Activated CD4-positive, alpha-beta T cell treated with anti-CD3 and anti-CD28 coated beads, Interleukin-2, amount 10 ng/mL, durations not matched to agents 7 days and 5 days (primary cell): ENCODE measurements at regions not wholly inside any gene's neighbourhood (a gene's known extent, or its start where the extent isn't known, plus 50 kb on each side); places are given as distances from the start of the nearest gene placed in this dataset.
A peak's percentile ranks its signal among the peaks of the same experiment; 100 is the strongest.

Experiments used
- CTCF ChIA-PET: fragments of 350-600 bp; sonication (Branson Sonifier 250); formaldehyde crosslinking; loops from one replicate; lab custom pipeline; 2021; ENCODE audit warnings: antibody characterized with exemption; lab: Charles Lee
- POLR2A ChIA-PET: fragments of 350-600 bp; sonication (Branson Sonifier 250); formaldehyde crosslinking; loops from one replicate; lab custom pipeline; 2021; ENCODE audit warnings: antibody characterized with exemption; lab: Charles Lee
- DNase-seq: peaks from one replicate; pipeline ENCODE4 v3.0.0-alpha.2; 2020
- H3K27ac Mint-ChIP-seq: one replicate; pipeline ENCODE4 v1.8.0; 2021; ENCODE audit warnings: mild to moderate bottlenecking, moderate library complexity, mixed read lengths
- H3K27me3 Mint-ChIP-seq: one replicate; pipeline ENCODE4 v1.8.0; 2021; ENCODE audit warnings: mixed read lengths
- H3K36me3 Mint-ChIP-seq: one replicate; pipeline ENCODE4 v1.8.0; 2021; ENCODE audit warnings: low read depth, mixed read lengths
- H3K4me1 Mint-ChIP-seq: one replicate; pipeline ENCODE4 v1.8.0; 2021; ENCODE audit warnings: mixed read lengths
- H3K4me3 Mint-ChIP-seq: one replicate; pipeline ENCODE4 v1.8.0; 2021; ENCODE audit warnings: mild to moderate bottlenecking, moderate library complexity, mixed read lengths
- H3K9me3 Mint-ChIP-seq: one replicate; pipeline ENCODE4 v1.8.0; 2021; ENCODE audit warnings: mixed read lengths

GRCh38 chr3:14340960-14341708, 61.3 kb upstream of the SLC6A6 start:
- H3K9me3 Mint-ChIP-seq = no peaks in the 10 kb centered on the region
- H3K27ac Mint-ChIP-seq = no peak overlapping the region
- ChIA-PET CTCF (no interaction called here), POLR2A (no interaction called here)
- no peaks in the 10 kb centered on the region for H3K4me1 Mint-ChIP-seq
- no peak for DNase-seq
- H3K36me3 Mint-ChIP-seq = no peaks in the 10 kb centered on the region
- H3K27me3 Mint-ChIP-seq = peaks cover 3% of the 10 kb centered on the region
- no peak overlapping the region for H3K4me3 Mint-ChIP-seq

DNA sequence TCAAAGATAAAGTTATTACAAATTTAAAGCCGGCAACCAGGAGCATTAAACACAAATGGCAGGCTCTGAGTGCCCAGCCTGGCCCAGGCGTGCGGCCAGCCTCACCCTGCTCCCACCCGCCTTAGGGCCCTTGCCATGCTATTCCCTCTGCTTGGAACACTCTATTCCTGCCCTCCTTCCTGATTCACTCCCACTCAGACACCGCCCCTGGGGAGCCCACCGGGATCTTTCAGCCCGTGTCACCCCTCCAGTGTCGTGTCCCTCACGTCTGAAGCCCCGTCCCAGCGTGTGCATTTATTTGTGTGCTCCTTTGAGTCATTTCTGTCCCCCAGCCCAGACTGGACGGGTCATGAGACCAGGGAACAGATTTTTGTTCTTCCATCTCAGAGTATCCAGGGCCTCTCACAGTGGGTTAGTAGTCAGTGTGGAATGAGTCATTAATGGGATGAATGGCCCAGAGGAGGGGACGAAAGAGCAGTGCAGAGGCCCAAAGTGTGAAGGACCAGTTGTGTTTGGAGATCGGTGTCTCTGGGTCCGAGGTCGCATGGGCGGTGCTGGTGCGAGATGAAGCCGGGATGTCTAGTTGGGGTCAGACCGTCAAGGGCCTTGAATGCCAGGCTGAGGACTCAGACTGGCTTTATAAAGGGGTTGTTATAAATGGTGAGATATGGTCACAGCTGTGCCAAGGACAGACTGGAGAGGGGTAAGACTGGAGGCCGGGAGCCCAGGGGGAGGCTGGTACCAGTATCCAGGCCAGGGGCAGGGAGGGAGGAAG, 58.9 kb upstream of the SLC6A6 start:
- H3K27me3 Mint-ChIP-seq = no peaks in the 10 kb centered on the region
- CTCF ChIA-PET = interaction anchor here (1.6 kb wide), 1 partner anchor 8 kb away, joined by 3 read pairs; no protein-coding TSS in a partner anchor
- H3K9me3 Mint-ChIP-seq = no peaks in the 10 kb centered on the region
- no peaks in the 10 kb centered on the region for H3K36me3 Mint-ChIP-seq
- DNase-seq = no peak
- H3K27ac Mint-ChIP-seq = no peak overlapping the region
- POLR2A ChIA-PET = no interaction called here
- H3K4me1 Mint-ChIP-seq = no peaks in the 10 kb centered on the region
- no peak overlapping the region for H3K4me3 Mint-ChIP-seq

DNA sequence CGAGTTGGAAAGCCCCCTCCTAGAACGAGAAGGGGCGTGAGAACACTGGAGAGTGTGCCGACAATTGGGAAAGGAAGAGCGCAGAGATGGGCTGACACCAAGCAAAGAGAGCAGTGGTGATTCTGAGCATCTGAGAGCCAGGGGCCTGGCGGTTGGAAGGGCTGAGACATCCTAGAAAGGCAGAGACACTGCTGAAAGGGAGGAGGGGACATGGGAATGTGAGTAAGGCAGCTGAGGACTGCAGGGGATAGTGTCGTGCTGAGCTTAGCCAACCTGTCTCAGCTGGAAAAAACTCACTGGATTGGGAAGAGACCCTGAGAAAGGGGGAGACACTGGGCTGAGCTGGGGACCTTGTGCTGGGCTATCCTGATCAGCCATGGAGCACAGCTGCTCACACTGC, 58.1 kb upstream of the SLC6A6 start:
- H3K36me3 Mint-ChIP-seq = no peaks in the 10 kb centered on the region
- CTCF ChIA-PET = interaction anchor here (1.6 kb wide), 1 partner anchor 12 kb away, joined by 5 read pairs; no protein-coding TSS in a partner anchor

DNA sequence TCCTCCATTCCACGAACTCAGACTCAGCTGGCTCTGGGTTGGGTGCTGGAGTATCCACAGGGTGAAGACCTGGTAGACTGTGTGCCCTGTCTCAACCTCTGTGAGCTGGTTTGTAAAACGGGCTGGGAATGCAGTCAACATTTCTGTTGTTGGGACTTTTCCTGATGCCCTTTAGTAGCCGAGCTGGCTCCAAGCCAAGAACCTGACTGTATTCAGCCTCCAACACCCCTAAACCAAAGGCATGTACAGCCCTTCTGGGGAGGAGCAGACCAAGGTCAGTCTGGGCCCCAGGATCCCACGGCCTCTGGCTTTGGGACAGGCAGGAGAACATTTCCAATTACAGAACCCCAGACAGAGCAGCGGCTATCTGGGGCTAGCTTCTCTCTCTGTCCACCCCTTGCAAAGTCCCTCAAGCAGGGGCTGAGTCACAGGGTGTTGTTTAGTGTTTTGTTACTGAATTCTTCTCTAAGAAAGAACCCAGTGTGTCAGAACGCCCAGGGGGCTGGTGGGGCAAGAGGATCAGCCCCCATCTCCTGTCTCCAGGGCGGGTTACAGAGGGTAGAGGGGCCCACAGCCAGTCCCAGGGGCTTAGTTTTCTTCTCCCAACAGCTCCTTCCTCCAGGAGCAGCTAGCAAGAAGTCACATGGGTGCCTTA, 56.8 kb upstream of the SLC6A6 start:
- H3K27ac Mint-ChIP-seq = no peak overlapping the region
- DNase-seq = no peak

More for the DNA sequence above, 58.1 kb upstream of the SLC6A6 start:
- Mint-ChIP-seq H3K9me3 (no peaks in the 10 kb centered on the region), H3K27me3 (no peaks in the 10 kb centered on the region), H3K4me1 (no peaks in the 10 kb centered on the region), H3K4me3 (no peak overlapping the region), H3K27ac (peak overlapping the region; percentile 4)
- POLR2A ChIA-PET = no interaction called here
- no peak for DNase-seq

GRCh38 chr3:14346191-14346590, 56.2 kb upstream of the SLC6A6 start:
- H3K4me3 Mint-ChIP-seq = no peak overlapping the region
- ChIA-PET CTCF (interaction anchor here (1.6 kb wide), 1 partner anchor 10 kb away, joined by 5 read pairs; no protein-coding TSS in a partner anchor), POLR2A (no interaction called here)
- no peaks in the 10 kb centered on the region for H3K27me3 Mint-ChIP-seq
- no peak overlapping the region for H3K27ac Mint-ChIP-seq
- H3K4me1 Mint-ChIP-seq = no peaks in the 10 kb centered on the region
- no peak for DNase-seq
- no peaks in the 10 kb centered on the region for H3K9me3 Mint-ChIP-seq
- H3K36me3 Mint-ChIP-seq = no peaks in the 10 kb centered on the region

More for the DNA sequence above, 56.8 kb upstream of the SLC6A6 start:
- H3K27me3 Mint-ChIP-seq = no peaks in the 10 kb centered on the region
- H3K4me3 Mint-ChIP-seq = no peak overlapping the region
- CTCF ChIA-PET = interaction anchor here (1.1 to 1.6 kb wide), 2 partner anchors 10 to 13 kb away, joined by 3 to 5 read pairs; no protein-coding TSS in a partner anchor
- POLR2A ChIA-PET = no interaction called here
- no peaks in the 10 kb centered on the region for H3K36me3 Mint-ChIP-seq
- H3K9me3 Mint-ChIP-seq = no peaks in the 10 kb centered on the region
- H3K4me1 Mint-ChIP-seq = no peaks in the 10 kb centered on the region

- no peaks in the 10 kb centered on the region for H3K36me3 Mint-ChIP-seq
- H3K9me3 Mint-ChIP-seq = no peaks in the 10 kb centered on the region
- H3K4me3 Mint-ChIP-seq = no peak overlapping the region
- ChIA-PET CTCF (no interaction called here), POLR2A (no interaction called here)
- no peaks in the 10 kb centered on the region for H3K27me3 Mint-ChIP-seq
- DNase-seq = no peak
- H3K27ac Mint-ChIP-seq = no peak overlapping the region
- H3K4me1 Mint-ChIP-seq = no peaks in the 10 kb centered on the region
Measured at GRCh38 chr3:14346642-14347041, 55.8 kb upstream of the SLC6A6 start.

- no peak for DNase-seq
- H3K4me3 Mint-ChIP-seq = no peak overlapping the region
- no peaks in the 10 kb centered on the region for H3K4me1 Mint-ChIP-seq
- no peaks in the 10 kb centered on the region for H3K36me3 Mint-ChIP-seq
- H3K27me3 Mint-ChIP-seq = no peaks in the 10 kb centered on the region
- no peak overlapping the region for H3K27ac Mint-ChIP-seq
- POLR2A ChIA-PET = no interaction called here
- CTCF ChIA-PET = no interaction called here
- no peaks in the 10 kb centered on the region for H3K9me3 Mint-ChIP-seq
Measured at GRCh38 chr3:14347110-14347509, 55.3 kb upstream of the SLC6A6 start.

- Mint-ChIP-seq H3K27me3 (no peaks in the 10 kb centered on the region), H3K4me1 (no peaks in the 10 kb centered on the region), H3K36me3 (no peaks in the 10 kb centered on the region), H3K4me3 (no peak overlapping the region), H3K27ac (no peak overlapping the region), H3K9me3 (no peaks in the 10 kb centered on the region)
- ChIA-PET POLR2A (no interaction called here), CTCF (interaction anchor here (1.0 to 1.7 kb wide), 3 partner anchors 9 to 20 kb away, joined by 3 to 4 read pairs (median 3); no protein-coding TSS in a partner anchor)
- no peak for DNase-seq
Measured at GRCh38 chr3:14351617-14352001, 50.8 kb upstream of the SLC6A6 start.

DNA sequence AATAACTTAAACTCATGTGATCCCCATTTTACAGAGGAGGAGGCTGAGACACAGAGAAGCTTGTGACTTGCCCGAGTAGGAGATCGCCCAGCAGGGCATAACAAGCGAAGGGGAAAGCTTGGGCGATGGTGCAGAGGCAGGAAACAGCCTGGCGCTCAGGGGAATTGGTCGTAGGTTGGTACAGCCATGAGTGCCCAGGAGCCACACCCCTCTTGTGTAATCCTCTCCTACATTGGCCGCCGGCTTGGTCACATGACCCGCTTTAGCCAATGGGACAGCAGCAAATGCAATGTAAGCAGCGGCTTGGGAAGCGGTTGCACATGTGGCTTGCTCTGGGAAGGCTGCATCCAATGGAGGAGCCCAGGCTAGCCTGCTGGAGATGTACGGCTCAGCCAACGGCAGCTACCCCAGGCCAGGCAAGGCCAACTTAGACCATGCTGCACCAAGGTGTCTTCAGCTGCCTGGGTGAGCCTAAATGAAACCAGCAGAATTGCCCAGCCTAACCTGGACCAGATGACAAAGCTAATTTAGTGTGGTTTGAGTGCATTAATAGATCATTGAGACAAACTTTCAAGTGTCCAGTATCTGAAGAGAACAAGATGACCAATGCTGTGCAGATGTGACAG, 50.3 kb upstream of the SLC6A6 start:
- H3K4me3 Mint-ChIP-seq = no peak overlapping the region
- no peak overlapping the region for H3K27ac Mint-ChIP-seq
- POLR2A ChIA-PET = no interaction called here
- no peaks in the 10 kb centered on the region for H3K27me3 Mint-ChIP-seq
- DNase-seq = no peak
- CTCF ChIA-PET = interaction anchor here (1.0 to 1.7 kb wide), 3 partner anchors 10 to 21 kb away, joined by 3 to 4 read pairs (median 3); no protein-coding TSS in a partner anchor
- no peaks in the 10 kb centered on the region for H3K36me3 Mint-ChIP-seq
- no peaks in the 10 kb centered on the region for H3K9me3 Mint-ChIP-seq
- no peaks in the 10 kb centered on the region for H3K4me1 Mint-ChIP-seq
